Stomach (tissue), 4 donors: ENCODE measurements at regions not wholly inside any gene's neighbourhood (a gene's known extent, or its start where the extent isn't known, plus 50 kb on each side); places are given as distances from the start of the nearest gene placed in this dataset.

Experiments used
- CTCF ChIP-seq, 7 experiments: fragments of 450-650 bp in 4 of 7; fragments of 200-600 bp in 3 of 7; sonication (generic) in 3 of 7; IDR thresholded peaks; one replicate each; pipeline ENCODE4 v1.5.1; 2016 to 2019; ENCODE audit warnings: antibody characterized with exemption in 7 of 7, control low read depth in 2 of 7, mild to moderate bottlenecking in 1 of 7
- EP300 ChIP-seq: sonication (generic); formaldehyde crosslinking; IDR thresholded peaks from one replicate; pipeline ENCODE4 v1.6.1; 2017; ENCODE audit warnings: antibody characterized with exemption

- TF ChIP-seq CTCF (IDR thresholded peaks at IDR 0.05), result no peak
- no peak for TF ChIP-seq EP300
Observed at GRCh38 chr3:150141790-150142326, 171.2 kb upstream of the PFN2 start.
